HG03196 (cell line): ENCODE measurements at regions not wholly inside any gene's neighbourhood (a gene's known extent, or its start where the extent isn't known, plus 50 kb on each side); places are given as distances from the start of the nearest gene placed in this dataset.

Source experiments
- ATAC-seq: cut with Tn5 transposase; IDR thresholded peaks from one replicate; pipeline ENCODE4 v1.9.1; 2021; ENCODE audit not compliant: unreplicated experiment

DNA sequence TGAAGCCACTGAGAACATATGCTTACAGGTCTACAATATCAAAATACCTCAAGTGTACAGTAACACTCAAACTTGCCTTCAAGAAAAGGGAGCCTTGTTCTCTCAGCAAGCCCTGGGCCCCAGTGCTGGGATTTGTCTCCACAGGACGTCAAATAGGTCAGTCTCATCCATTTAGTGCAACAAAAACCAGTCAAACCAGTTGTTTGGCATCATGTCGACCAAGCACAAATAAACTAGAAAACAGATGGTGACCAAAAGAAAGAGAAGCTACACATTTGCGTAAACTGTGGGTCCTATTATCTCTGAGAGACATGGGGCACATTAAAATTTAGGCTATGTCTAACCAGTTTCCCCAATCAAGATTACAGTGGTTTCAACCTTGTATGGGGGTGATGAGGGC, 182.6 kb upstream of the PKDCC start:
- no peak for ATAC-seq

DNA sequence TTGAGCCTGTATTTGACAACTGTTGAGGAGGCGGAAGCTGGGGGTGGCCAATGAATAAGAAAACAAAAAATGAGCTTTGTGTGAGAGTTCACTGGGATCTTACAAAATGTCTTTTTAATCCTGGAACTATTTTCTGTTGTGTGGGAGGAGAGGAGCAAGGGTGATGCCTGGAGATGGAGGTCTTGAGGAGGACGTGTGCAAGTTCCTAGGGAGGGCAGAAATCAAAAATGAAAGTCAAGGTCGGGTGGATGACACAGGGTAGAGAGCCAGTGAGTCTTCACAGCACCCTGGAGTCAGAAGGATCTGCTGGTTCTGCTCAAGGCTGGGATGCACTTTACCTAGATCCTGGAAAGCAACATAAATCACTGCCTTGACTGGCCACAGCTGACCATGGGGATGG, 180.3 kb upstream of the PKDCC start:
- ATAC-seq, result no peak

DNA sequence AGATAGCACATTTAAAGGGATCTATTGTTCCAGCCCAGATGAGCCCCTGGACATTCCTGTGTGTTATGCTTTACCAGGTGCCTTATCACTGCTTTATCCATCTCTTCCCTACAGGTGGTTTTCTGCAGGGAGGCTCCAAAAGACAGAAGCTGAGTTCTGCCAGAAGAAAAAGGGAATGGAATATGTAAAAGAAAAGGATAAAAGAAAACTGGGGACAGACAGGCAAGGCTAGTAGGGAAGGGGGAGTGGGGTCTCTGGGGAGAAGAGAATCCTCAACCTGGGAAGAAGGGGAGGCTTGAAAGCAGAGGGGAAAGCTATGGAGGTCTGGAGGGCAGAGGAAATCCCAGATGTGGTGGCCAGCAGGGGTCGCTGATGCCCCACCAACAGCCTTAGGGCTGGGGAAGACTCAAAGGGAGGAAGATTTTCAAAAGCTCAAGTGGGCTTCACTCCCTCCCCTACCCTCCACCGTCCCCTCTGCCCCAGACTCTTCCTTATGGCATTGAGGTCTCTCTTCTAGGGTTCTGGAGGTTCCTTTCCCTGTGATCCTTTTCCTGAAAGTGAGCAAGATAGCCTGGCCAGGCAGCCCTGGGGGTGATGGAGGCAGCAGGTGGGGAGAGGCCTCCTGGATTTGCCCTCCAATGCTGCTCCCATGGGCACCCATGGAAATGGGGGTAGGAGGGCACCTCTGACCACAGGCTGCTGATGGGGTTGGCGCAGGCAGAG, 178.1 kb upstream of the PKDCC start:
- ATAC-seq, result no peak

DNA sequence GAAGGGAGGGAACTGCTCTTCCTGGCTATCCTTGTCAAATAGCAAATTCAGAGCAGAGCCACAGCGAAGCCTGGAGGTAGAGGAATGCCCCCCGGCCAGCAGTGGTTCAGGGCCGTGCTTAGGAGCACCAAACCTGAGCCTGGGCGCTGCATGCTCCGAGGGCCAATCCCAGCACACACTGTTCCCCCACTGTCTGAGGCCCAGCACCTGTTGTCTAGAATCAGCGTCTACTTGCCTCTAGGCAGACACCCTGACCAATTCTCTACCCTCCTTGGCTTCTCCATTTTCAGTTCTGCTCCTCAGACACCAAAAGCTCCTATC, 177.6 kb upstream of the PKDCC start:
- no peak for ATAC-seq

DNA sequence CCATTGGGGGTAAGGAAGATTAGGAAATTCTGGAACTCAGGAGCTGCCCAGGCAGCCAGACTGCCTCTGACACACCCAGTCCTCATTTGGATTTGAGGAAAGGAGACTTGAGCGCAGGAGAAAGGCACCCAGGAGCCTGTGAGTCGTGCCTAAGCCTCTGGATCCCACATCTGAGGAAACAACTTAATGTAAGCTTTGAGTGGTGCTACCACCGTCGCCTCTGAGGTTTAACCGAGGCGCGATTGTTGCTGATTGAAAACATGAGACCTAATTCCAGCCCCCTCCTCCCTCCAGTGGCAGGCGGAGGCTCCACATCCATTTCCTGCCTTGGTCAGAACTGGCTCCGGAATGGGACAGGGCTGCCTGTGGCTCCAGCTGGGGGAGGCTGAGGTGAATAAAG, 176.7 kb upstream of the PKDCC start:
- ATAC-seq, result no peak

DNA sequence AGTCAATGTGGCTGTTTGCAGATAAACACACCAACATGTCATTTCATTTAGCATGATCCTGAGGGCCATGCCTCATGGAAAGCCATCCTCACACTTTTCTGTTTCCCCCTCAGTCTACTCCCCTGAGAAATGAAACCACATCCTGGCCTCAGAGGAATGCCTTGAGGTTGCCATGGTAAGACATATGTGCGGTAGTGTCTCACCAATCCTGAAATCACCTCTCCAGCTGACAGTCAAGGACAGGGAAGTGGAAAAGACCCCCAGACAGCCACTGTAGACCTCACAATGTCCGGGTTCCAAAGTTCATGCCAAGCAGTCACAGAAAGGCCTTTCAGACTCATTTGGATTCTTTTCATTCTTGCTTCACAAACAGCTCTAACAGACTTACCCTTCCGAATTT, 175.2 kb upstream of the PKDCC start:
- ATAC-seq, result no peak

DNA sequence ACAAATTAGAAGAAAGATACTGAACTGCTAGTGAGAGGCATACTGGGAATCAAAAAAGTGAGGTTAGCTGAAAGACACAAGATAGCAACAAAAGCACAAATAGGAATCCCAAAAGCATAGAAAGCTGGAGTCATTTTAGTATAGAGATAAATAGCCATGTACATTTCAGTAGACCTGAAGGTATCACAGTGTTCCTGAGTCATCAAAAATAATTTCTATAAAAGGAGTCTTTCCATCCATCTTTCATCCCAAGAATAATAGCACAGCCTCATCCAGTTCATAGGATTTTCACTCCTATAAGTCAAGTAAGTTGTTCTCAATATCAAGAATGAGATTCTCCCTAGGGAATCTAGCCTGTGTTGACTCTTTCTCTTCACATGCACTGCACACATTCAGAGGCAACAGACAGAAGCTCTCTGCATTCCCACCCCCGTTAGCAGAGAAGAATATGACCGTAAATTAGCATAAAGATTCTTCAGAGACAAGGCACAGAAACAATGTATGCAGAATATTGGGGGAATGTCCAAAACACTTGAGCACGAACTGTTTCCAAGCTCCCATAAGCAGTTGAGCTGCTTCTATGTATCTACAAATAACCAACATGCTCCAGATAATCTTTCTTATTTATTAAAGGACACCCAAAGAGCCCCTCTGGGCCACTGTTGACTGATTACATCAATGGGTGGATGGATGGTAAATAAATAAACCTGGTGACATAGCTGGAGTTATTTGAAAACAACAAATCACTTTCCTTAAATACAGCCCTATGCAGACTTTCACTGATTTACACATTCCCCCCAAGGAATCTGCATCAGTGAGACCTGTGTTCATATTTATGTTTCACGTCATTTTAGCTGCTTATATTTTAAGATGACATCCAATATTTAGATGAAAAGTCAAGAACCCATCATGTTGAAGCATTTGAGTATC, 174.5 kb upstream of the PKDCC start:
- ATAC-seq, result no peak

DNA sequence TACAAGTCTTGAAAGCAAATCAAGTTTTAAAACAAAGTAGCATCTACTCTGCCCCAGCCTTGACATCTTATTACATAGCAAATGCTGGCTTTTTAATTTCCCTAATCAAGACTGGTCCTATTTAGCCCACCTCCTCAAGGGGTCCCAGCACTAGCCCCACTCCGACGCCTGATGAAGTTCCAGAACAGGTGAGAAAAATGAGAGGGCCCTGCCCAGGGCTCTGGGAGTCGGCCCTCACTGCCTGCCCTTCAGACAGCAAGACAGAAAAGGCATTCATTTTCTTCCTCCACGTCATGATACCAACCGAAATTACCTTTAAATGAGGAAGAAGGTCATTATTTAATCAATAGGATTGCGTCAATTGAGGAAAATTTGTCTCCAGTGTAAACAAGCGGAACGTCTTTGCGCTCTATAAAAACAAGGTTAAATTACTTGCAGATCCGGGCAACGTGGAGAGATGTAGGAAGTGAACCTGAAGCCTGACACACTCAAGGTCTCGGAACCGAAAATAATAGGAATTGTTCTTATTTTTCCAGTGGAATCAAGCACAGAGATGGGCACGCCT, 170.6 kb upstream of the PKDCC start:
- no peak for ATAC-seq

DNA sequence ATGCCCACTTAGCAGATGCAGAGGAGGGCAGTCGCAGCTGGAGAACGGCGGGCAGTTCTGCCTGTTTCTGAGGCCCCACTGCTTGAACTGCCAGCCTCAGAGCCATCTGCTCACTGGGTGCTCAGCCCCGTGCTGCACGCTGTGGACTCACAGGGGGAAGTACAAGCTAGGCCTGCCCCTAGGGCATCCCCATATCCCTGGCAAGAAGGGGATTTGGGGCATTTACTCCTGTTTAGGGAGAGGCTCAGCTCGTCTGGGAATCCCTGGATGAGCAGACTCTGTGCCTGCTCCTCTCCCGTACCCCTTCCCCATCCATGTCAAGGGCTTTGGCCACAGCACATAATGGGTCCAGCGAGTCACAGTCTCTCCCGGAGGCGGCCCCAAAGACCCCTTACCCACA, 169.8 kb upstream of the PKDCC start:
- ATAC-seq, result no peak

DNA sequence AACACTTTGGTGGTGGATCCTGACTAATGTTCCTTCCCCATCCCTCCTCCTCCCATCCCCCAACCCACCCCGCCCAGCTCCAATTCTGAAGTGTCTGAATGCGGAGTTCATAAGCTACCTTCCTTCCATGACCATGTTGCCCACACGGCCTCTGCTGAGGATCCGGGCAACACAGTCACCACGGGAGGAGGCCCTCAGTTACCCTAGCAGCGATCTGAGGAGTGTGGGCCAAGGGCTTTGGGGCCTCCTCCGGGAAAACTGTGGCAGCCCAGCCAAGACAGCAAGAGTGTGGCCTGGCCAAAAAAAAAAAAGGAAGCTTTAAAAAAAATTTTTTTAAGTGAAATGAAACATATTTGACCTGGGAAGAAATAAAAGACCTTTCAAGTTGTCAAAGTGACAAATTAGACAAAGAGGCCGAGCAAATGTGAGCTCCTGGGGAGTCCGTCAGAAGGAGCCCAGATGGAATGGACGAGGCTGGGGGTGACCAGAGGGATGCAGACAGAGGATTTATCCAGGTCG, 169.0 kb upstream of the PKDCC start:
- no peak for ATAC-seq

DNA sequence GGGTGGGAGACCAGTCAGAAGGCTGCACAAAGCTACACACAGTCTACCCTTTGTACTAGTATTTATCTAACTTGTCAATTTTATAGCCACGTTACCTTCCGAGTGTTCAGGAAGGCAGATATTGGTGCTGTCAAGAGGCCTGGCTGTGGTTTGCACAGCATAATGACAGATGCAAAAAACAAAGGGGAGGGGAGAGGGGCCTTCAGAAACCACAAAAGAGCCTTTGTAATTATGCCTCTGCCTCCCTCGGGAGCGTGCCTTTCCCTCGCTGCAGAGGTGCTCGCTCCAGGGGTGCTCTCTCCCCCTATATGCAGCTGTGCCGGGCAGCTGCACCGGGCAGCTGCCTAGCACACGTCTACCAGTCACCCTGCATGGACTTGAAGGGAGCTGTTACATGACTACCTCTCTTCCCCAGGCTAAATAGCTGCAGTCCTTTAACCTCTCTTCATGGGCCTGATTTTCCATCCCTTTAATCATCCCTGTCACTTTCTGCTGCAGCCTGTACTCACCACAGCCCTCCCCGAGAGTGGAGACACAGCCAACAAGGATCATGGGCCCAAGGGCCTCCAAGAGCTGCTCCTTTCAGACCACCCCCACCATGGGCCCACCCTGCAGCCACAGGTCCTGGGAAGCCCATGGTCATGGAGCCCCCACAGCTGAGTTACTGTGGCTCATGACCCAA, 168.4 kb upstream of the PKDCC start:
- no peak for ATAC-seq

DNA sequence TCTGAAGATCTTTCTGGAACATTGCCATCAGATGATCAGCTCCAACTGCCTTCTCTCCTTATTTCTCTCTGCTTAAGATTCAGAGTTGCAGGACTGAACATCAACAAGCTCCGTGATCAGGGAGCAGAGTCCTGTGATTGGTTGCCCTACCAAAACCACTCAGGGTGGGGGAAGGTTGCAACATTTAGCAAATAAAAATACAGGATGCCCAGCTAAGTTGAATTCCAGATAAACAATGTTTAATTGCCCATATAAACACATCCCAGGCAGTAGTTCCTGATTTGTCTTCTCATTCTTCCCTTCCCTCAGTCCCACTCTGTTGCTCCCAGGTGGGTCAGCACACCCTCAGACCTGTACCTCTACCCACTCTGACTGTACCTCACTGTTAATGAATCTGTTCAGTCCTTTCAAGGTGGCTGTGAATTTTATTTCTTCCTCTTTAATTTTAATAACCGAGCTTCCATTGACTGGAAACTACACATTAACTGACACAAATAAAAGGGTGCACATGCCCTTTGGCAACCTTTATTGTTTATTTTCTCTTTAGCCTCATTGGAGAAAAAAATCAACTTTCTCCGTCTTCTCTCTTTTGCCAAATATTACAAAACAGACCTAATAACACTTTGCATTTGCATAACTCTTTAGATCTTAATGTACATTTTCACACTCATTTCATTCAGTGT, 167.1 kb upstream of the PKDCC start:
- ATAC-seq, result no peak

DNA sequence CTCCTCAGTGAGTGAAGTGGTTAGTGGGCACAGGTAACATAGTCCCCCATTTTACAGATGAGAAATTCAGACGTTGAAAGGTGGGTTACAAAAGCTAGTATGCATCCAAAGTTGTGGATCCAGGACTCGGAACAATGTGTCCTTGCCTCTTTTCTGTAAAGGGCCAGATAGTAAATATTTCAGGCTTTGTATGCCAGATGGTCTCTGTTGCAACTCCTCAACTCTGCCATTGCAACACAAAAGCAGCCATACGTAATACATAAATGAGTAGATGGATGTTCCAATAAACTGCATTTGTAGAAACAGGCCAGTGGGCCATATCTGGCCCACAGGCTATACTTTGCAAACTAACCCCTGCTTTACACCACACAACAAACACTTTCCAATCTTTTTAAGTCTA, 166.6 kb upstream of the PKDCC start:
- no peak for ATAC-seq

DNA sequence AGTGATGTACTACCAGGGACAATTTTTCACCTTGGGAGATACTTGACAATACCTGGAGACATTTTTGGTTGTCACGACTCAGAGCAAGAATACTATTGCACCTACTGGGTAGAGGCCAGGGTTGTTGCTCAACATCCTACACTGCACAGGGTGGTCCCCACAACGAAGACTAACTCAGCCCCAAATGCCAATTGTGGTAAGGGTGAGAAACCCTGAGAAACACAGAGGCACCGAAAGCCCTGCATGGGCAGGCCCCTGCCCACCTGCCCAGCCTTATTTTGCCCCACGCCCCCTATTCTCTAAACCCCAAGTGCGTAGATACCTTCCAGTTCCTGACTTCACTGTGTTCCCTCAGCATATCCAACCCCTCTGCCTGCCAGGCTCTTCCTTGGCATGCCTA, 163.1 kb upstream of the PKDCC start:
- no peak for ATAC-seq

DNA sequence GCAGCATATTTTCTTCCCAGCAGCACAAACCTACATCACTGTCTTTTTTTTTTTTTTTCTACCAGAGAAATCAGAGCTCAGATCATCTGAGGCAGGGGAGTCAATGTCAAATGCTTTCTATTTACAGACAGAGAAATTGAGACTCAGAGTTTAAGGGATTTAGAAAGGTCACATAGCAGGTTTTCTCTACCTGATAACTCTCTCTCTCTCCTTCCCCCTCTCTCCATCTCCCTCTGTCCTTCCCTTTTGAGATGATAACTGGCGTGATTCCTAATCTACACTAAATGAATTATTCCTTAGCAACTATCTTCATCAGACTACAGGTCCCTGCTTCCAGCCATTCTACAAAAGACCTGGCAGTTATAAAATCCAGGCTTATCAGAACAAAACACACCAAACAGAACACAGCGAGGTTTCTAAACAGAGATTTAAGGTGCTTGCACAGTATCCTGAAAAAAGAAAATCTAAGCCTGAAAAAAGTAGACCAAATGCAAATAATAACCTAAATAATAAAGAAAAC, 161.6 kb upstream of the PKDCC start:
- ATAC-seq, result no peak

DNA sequence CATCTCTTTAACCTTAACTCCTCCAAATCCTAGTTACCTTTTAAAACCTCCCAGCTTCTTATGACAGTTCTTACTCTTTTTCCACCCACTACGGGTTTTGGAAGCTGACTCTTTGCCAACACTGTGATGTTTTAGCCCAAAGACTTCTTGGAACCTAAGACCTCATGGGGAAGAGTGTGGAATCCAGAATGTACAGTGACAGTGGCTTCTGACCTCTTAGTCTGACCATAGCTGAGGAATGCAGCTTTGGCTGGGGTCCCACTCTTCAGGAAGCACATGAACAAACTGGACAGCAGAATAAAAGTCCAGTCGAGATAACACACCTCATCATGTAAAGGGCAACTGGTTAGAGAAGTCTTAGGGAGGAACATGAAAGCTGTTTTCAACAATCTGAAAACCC, 161.1 kb upstream of the PKDCC start:
- no peak for ATAC-seq

DNA sequence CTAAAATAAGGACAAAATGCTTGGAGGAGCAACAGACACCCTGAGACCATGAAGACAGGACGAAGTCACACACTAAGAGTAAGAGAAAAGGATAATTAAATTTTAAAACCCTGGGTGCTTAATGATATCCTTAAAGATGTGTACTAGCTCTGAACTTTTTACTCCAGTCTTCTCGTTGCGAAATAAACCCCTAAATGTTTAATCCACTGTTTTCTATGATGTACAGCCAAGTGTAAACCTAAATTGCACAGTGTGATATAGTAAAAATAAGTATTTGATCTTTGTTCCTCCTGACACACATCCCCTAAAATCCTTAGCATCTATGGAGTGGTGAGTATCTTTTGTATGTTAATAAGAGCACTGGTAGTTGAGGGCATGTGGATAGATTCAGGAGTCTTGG, 157.5 kb upstream of the PKDCC start:
- ATAC-seq, result no peak

DNA sequence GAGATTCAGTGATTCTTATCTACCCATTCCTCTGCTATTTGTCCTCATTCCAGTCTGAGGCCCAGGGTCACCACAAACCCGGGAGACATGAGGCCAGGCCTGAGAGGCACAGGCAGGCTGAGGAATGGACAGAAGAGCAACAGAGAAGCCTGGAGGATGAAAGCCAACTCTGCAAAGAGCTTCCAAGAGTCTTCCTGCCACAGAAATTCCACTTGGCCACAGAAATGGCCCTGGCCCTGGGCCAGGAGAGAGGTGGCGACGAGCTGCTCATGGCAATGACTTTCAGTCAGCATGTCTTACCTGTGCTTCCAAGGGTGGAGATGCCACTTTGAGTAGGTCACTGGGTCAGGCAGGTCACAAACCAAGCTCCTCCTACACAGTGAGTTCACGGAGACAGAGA, 155.3 kb upstream of the PKDCC start:
- no peak for ATAC-seq

DNA sequence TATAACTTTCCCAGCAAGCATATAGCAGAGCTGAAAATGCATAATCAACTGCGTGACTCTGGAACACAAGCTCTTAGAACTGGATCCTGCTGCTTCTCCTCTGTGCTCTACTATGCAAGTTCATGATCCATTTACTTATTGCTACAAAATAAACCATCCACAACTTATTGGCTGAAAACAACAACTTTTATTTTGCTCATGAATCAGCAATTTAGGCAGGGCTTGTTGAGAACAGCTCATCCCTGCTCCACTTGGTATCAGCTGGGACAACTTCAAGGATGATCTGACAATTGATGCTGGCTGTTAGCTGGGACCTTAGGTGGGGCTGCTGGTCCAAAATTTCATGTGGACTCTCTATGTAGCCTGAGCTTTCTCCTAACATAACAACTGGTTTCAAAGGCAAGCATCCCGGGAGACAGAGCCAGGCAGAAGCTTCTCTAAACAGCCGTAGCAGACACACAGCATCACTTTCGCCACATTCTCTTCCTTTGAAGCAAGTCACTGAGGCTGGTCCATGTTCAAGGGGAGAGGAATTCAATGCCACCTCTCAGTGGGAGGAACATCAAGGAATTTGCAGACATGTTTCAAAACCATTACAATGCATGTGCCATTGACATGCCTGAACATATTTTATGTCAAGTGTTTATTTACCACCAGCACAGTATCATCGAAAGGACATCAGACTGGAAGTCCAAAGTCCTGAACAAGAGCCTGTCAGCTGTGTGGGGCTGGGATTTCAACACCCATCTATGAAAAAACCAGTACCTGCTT, 153.1 kb upstream of the PKDCC start:
- ATAC-seq, result no peak

DNA sequence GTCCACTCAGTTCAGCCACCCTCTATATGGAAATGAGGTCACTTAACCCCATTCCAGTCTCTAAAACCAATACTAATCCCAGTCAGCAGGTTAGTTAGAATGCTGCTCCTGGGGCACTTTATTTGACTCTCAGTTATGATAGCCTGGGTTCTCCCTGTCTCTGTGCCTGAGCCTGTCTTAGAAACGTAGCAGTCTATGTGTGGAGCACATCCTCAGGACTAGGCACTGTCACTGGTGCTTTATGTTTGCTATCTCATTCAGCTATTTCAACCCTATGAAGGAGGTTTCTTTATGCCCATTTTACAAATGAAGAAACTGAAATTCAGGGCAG, 152.5 kb upstream of the PKDCC start:
- ATAC-seq, result no peak
